Heart right ventricle (tissue), 16 donors: ENCODE measurements at regions not wholly inside any gene's neighbourhood (a gene's known extent, or its start where the extent isn't known, plus 50 kb on each side); places are given as distances from the start of the nearest gene placed in this dataset.
A peak's percentile ranks its signal among the peaks of the same experiment; 100 is the strongest.

Experiments
- ATAC-seq, 8 donors: fragments of 200-7000 bp; cut with Tn5 transposase; one replicate each; pipeline ENCODE4 v1.9.1; 2020; ENCODE audit warnings: mild to moderate bottlenecking in 8 of 8, moderate library complexity in 8 of 8, moderate number of reproducible peaks in 1 of 8
- DNase-seq, 2 donors: peaks; one replicate each; pipeline ENCODE4 v3.0.0-alpha.2; 2020
- H3K27ac ChIP-seq, 10 donors: fragments of 200-600 bp; sonication (generic) in 2 of 10; one replicate each; pipeline versions ENCODE4 v1.5.0 to v1.8.0; 2020 to 2022; ENCODE audit warnings: mild to moderate bottlenecking in 3 of 10
- H3K27me3 ChIP-seq, 7 donors: fragments of 200-600 bp; one replicate each; pipeline ENCODE4 v1.8.0; 2021 to 2022; ENCODE audit warnings: mild to moderate bottlenecking in 2 of 7
- H3K36me3 ChIP-seq, 9 donors: fragments of 200-600 bp; sonication (generic) in 1 of 9; one replicate each; pipeline versions ENCODE4 v1.5.0 to v1.8.0; 2020 to 2022; ENCODE audit warnings: mild to moderate bottlenecking in 2 of 9
- H3K4me1 ChIP-seq, 9 donors: fragments of 200-600 bp; sonication (generic) in 1 of 9; one replicate each; pipeline versions ENCODE4 v1.5.0 to v1.8.0; 2020 to 2022; ENCODE audit warnings: mild to moderate bottlenecking in 4 of 9
- H3K4me3 ChIP-seq, 10 donors: fragments of 200-600 bp; sonication (generic) in 2 of 10; one replicate each; pipeline versions ENCODE4 v1.5.0 to v1.8.0; 2020 to 2022; ENCODE audit warnings: mild to moderate bottlenecking in 7 of 10, moderate library complexity in 2 of 10
- H3K9me3 ChIP-seq, 11 donors: fragments of 200-600 bp in 10 of 11; sonication (generic) in 2 of 11; one replicate each; pipeline versions ENCODE4 v1.5.0 to v1.8.0; 2013 to 2022; ENCODE audit warnings: mild to moderate bottlenecking in 2 of 11, control low read depth in 1 of 11, moderate library complexity in 1 of 11
- CTCF ChIP-seq, 9 donors: fragments of 200-600 bp; sonication (generic) in 2 of 9; IDR thresholded peaks; one replicate each; pipeline versions ENCODE4 v1.5.0 to v1.8.0; 2021 to 2022; ENCODE audit warnings: antibody characterized with exemption in 9 of 9, mild to moderate bottlenecking in 5 of 9, moderate library complexity in 1 of 9
- WGBS, 2 donors: extraction: QIAGEN DNeasy Blood & Tissue Kit; methylation state at CpG; one replicate each; pipeline ENCODE4 v1.1.7; 2013; ENCODE audit warnings: inconsistent platforms in 1 of 2; 5-methylcytosine and 5-hydroxymethylcytosine counted together
- intact Hi-C, 10 donors: fragments of 100-400 bp; cut with DNase I; formaldehyde crosslinking; loops; one replicate each; pipeline versions ENCODE4 v1.11.1 to v1.14.2; 2022
- donor health status: Arrhythmogenic right ventricular cardiomyopathy.
- donor health status: ischemic (EF 13 %, LVEDD 7.1; RV severe dilation, severe dysfunction).
- donor health status: healthy with polysubstance abuse.
- donor health status: DM: no; HTN: yes; CAD: no.
- donor health status: DM: no; HTN: no; CAD: no.
- donor health status: ischemic (EF 25% LVEDD 6.9; RV normal size, moderate dysfunction).
- donor health status: ischemic (EF 25% LVEDD 5.7; RV mildly dilated, moderate dysfunction).
- donor health status: healthy.
- donor health status: DM: yes; HTN: yes; CAD: no.
- donor health status: Ischemic cardiomyopathy.
- donor health status: ischemic (EF 35%, LVEDD 5.7; RV mildly dilated, moderate dysfunction).
- donor health status: nonischemic (EF 11% LVEDD 7.7; RV severe dilation, severe dysfunction).
- donor health status: DM: yes; HTN: yes; CAD: no.
- donor health status: PGD.
- donor health status: ischemic (EF 29% LVEDD 5.4; RV normal size, mild dysfunction).
- donor health status: nonischemic (EF 23%, LVEDD 6.1; RV moderate dilation, normal function).

GRCh38 chr5:168088410-168089173 is 202.9 kb upstream of the WWC1 start:
- H3K9me3 ChIP-seq: no peaks in the 10 kb centered on the region
- WGBS, 2 donors: 78 to 81% methylated on average over 13 of the region's 13 CpGs
- ATAC-seq (no peak), DNase-seq (no peak)
- no peak for TF ChIP-seq CTCF (IDR thresholded peaks at IDR 0.05)
- no peak overlapping the region for H3K27ac ChIP-seq
- H3K4me1 ChIP-seq: peaks cover 0 to 41% (median 23%) of the 10 kb centered on the region in 9 donors
- peaks cover 0 to 21% (median 0%) of the 10 kb centered on the region in 9 donors for H3K36me3 ChIP-seq
- intact Hi-C loops: no loop called here
- H3K27me3 ChIP-seq: no peaks in the 10 kb centered on the region
- no peak overlapping the region for H3K4me3 ChIP-seq

GRCh38 chr5:168089201-168089887 is 202.1 kb upstream of the WWC1 start:
- Histone ChIP-seq H3K27ac (no peak overlapping the region), H3K36me3 (peaks cover 0 to 26% (median 0%) of the 10 kb centered on the region in 9 donors), H3K27me3 (no peaks in the 10 kb centered on the region), H3K9me3 (no peaks in the 10 kb centered on the region), H3K4me3 (no peak overlapping the region), H3K4me1 (peaks cover 0 to 42% (median 23%) of the 10 kb centered on the region in 9 donors)
- intact Hi-C loops: no loop called here
- WGBS, 2 donors: 90 to 93% methylated on average over 4 of the region's 4 CpGs
- no peak for TF ChIP-seq CTCF (IDR thresholded peaks at IDR 0.05)
- no peak for ATAC-seq
- no peak for DNase-seq

- intact Hi-C loops: no loop called here
- ATAC-seq (peak in 4 of 8 donors; percentile 29 to 45 (median 36)), DNase-seq (no peak)
- peak overlapping the region in 5 of 10 donors; percentile 9 to 39 (median 22) for H3K27ac ChIP-seq
- H3K4me1 ChIP-seq: peaks cover 0 to 16% (median 5%) of the 10 kb centered on the region in 9 donors
- no peak for TF ChIP-seq CTCF (IDR thresholded peaks at IDR 0.05)
- no peaks in the 10 kb centered on the region for H3K27me3 ChIP-seq
- H3K4me3 ChIP-seq: no peak overlapping the region
- 67 to 74% methylated on average over 8 of the region's 8 CpGs for WGBS, 2 donors
- H3K36me3 ChIP-seq: peaks cover 0 to 36% (median 0%) of the 10 kb centered on the region in 9 donors
- no peaks in the 10 kb centered on the region for H3K9me3 ChIP-seq
Measured at GRCh38 chr5:168092209-168093185, 198.9 kb upstream of the WWC1 start.
